Nephron (organoid): ENCODE measurements at regions not wholly inside any gene's neighbourhood (a gene's known extent, or its start where the extent isn't known, plus 50 kb on each side); places are given as distances from the start of the nearest gene placed in this dataset.
"Not testable (repeated sequence)": the region's sequence is repeated elsewhere in the genome, so short reads cannot be mapped to it uniquely, and the experiment has no call there.

Experiments used
- H3K27ac Mint-ChIP-seq, 3 experiments: 2 replicates each; pipeline ENCODE4 v1.8.0; 2020; ENCODE audit warnings: mixed read lengths in 3 of 3, mild to moderate bottlenecking in 2 of 3, moderate library complexity in 1 of 3
- H3K27me3 Mint-ChIP-seq: 2 replicates; pipeline ENCODE4 v1.8.0; 2021; ENCODE audit warnings: low read depth, mild to moderate bottlenecking, moderate library complexity, mixed read lengths
- H3K36me3 Mint-ChIP-seq: 2 replicates; pipeline ENCODE4 v1.8.0; 2020; ENCODE audit warnings: low read depth, mixed read lengths
- H3K4me1 Mint-ChIP-seq: 2 replicates; pipeline ENCODE4 v1.8.0; 2020; ENCODE audit warnings: mixed read lengths
- H3K4me3 Mint-ChIP-seq, 3 experiments: 2 replicates each; pipeline ENCODE4 v1.8.0; 2020; ENCODE audit warnings: mild to moderate bottlenecking in 3 of 3, mixed read lengths in 3 of 3, moderate library complexity in 2 of 3
- H3K9me3 Mint-ChIP-seq: 2 replicates; pipeline ENCODE4 v1.8.0; 2020; ENCODE audit warnings: mixed read lengths
- CTCF ChIP-seq, 3 experiments: fragments of 200-600 bp; sonication (generic); IDR thresholded peaks; one replicate each; pipeline ENCODE4 v1.5.0; 2021; ENCODE audit warnings: antibody characterized with exemption in 3 of 3; ENCODE audit not compliant: unreplicated experiment in 3 of 3

DNA sequence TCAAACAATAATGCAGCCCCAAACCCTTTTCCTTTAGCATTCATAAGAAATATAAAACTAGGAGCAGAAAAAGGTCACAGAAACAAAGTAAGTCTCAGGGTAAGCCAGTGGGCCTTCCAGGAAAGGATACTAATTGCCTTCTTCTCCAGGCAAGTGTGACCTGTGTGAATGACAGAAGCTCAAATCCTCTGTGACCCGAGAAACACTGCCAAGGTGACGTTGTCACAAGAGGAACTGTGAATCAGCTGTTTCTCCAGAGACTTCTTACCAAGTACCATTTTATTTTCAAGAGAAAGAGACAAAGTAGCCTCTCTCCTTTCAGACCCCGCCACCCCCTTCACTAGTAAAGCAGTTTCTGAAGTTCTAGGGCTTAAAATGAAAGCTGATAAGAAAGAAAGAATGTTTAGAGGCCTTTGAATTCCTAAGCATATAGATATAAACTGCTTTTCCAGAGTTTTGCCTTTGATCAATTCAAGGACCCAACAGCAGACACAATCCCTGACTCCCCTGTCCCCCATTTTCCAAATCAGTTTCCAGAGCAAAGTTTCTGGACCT is 155.6 kb downstream of the NUF2 start:
- Mint-ChIP-seq H3K36me3 (peaks cover 8% of the 10 kb centered on the region), H3K27ac (peak overlapping the region in 1 of 3 experiments; percentile 1), H3K4me3 (no peak overlapping the region), H3K27me3 (no peaks in the 10 kb centered on the region), H3K9me3 (peaks cover 22% of the 10 kb centered on the region), H3K4me1 (peaks cover 6% of the 10 kb centered on the region)
- no peak for TF ChIP-seq CTCF (IDR thresholded peaks at IDR 0.05; ENCODE audit: unreplicated experiment in 3 of 3)

DNA sequence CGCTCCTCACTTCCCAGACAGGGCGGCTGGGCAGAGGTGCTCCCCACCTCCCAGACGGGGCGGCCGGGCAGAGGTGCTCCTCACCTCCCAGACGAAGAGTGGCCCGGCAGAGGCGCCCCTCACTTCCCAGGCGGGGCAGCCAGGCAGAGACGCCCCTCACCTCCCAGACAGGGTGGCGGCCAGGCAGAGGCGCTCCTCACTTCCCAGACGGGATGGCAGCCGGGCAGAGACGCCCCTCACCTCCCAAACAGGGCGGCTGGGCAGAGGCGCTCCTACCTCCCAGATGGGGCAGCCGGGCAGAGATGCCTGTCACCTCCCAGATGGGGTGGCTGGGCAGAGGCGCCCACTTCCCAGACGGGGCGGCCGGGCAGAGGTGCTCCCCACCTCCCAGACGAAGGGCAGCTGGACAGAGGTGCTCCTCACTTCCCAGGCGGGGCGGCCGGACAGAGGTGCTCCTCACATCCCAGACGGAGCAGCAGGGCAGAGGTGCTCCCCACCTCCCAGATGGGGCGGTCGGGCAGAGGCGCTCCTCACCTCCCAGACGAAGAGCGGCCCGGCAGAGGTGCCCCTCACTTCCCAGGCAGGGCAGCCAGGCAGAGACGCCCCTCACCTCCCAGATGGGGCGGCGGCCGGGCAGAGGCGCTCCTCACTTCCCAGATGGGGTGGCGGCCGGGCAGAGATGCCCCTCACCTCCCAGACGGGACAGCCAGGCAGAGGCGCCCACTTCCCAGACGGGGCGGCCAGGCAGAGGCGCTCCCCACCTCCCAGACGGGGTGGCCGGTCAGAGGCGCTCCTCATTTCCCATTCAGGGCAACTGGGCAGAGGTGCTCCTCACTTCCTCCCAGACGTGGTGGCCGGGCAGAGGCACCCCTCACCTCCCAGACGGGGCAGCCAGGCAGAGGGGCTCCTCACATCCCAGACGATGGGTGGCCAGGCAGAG is 176.9 kb downstream of the NUF2 start:
- not testable (repeated sequence) for H3K27me3 Mint-ChIP-seq, H3K27ac Mint-ChIP-seq, H3K4me1 Mint-ChIP-seq, H3K4me3 Mint-ChIP-seq
- H3K36me3 Mint-ChIP-seq: peaks cover 13% of the 10 kb centered on the region
- H3K9me3 Mint-ChIP-seq: peaks cover 34% of the 10 kb centered on the region

GRCh38 chr1:163504331-163504978 is 182.7 kb downstream of the NUF2 start:
- Mint-ChIP-seq H3K4me1 (no peaks in the 10 kb centered on the region), H3K27me3 (no peaks in the 10 kb centered on the region), H3K9me3 (peaks cover 18% of the 10 kb centered on the region), H3K36me3 (peaks cover 8% of the 10 kb centered on the region), H3K4me3 (no peak overlapping the region), H3K27ac (no peak overlapping the region)
- TF ChIP-seq CTCF (IDR thresholded peaks at IDR 0.05; ENCODE audit: unreplicated experiment in 3 of 3): no peak

GRCh38 chr1:163509114-163509513 is 187.4 kb downstream of the NUF2 start:
- no peak for TF ChIP-seq CTCF (IDR thresholded peaks at IDR 0.05; ENCODE audit: unreplicated experiment in 3 of 3)
- Mint-ChIP-seq H3K27ac (no peak overlapping the region), H3K9me3 (peaks cover 6% of the 10 kb centered on the region), H3K4me1 (no peaks in the 10 kb centered on the region), H3K27me3 (no peaks in the 10 kb centered on the region), H3K36me3 (no peaks in the 10 kb centered on the region), H3K4me3 (no peak overlapping the region)

GRCh38 chr1:163512349-163512989 is 190.7 kb downstream of the NUF2 start:
- no peak for TF ChIP-seq CTCF (IDR thresholded peaks at IDR 0.05; ENCODE audit: unreplicated experiment in 3 of 3)
- no peaks in the 10 kb centered on the region for H3K36me3 Mint-ChIP-seq
- no peaks in the 10 kb centered on the region for H3K27me3 Mint-ChIP-seq
- no peak overlapping the region for H3K4me3 Mint-ChIP-seq
- no peaks in the 10 kb centered on the region for H3K4me1 Mint-ChIP-seq
- H3K27ac Mint-ChIP-seq: no peak overlapping the region
- peaks cover 20% of the 10 kb centered on the region for H3K9me3 Mint-ChIP-seq
